ENCODE measurements at regions not wholly inside any gene's neighbourhood (a gene's known extent, or its start where the extent isn't known, plus 50 kb on each side); places are given as distances from the start of the nearest gene placed in this dataset.

DNA sequence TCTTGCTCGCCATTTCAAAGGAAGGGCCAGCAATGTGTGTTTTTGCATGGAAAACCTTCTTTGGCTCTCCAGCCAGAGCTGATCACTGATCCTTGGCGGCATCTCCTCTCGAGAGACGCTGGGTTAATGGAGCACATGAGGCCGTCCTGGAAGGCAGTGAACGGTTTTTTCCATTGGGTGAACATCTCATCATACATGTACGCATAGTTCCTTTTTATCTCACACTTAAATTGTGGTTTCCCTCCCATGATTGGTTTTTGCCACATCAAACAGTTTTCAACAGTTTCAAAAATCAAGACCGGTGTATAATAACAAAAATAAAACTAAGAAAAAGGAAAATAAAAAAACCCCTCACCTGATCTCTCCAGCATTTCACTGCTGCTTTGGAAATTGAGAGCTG is 276.4 kb downstream of the TCF7L2 start:
- intact Hi-C loops (cut with DNase I): no loop called here
- no peak overlapping the region for H3K27ac ChIP-seq
- DNase-seq (no peak), ATAC-seq (no peak)
- H3K27me3 ChIP-seq: no peaks in the 10 kb centered on the region
- no peaks in the 10 kb centered on the region for H3K4me1 ChIP-seq
- TF ChIP-seq POLR2A (IDR thresholded peaks at IDR 0.05): no peak
- TF ChIP-seq, protein P1, sequence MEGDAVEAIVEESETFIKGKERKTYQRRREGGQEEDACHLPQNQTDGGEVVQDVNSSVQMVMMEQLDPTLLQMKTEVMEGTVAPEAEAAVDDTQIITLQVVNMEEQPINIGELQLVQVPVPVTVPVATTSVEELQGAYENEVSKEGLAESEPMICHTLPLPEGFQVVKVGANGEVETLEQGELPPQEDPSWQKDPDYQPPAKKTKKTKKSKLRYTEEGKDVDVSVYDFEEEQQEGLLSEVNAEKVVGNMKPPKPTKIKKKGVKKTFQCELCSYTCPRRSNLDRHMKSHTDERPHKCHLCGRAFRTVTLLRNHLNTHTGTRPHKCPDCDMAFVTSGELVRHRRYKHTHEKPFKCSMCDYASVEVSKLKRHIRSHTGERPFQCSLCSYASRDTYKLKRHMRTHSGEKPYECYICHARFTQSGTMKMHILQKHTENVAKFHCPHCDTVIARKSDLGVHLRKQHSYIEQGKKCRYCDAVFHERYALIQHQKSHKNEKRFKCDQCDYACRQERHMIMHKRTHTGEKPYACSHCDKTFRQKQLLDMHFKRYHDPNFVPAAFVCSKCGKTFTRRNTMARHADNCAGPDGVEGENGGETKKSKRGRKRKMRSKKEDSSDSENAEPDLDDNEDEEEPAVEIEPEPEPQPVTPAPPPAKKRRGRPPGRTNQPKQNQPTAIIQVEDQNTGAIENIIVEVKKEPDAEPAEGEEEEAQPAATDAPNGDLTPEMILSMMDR (IDR thresholded peaks at IDR 0.05): no peak
- no peaks in the 10 kb centered on the region for H3K36me3 ChIP-seq (replicated peaks in 1 of 2; ENCODE audit: insufficient read depth in 1 of 2, low read depth in 2 of 2)
- H3K4me3 ChIP-seq: no peak overlapping the region
- 68 to 93% methylated on average over 8 of the region's 8 CpGs for WGBS, 2 donors
- no peaks in the 10 kb centered on the region for H3K9me3 ChIP-seq

DNA sequence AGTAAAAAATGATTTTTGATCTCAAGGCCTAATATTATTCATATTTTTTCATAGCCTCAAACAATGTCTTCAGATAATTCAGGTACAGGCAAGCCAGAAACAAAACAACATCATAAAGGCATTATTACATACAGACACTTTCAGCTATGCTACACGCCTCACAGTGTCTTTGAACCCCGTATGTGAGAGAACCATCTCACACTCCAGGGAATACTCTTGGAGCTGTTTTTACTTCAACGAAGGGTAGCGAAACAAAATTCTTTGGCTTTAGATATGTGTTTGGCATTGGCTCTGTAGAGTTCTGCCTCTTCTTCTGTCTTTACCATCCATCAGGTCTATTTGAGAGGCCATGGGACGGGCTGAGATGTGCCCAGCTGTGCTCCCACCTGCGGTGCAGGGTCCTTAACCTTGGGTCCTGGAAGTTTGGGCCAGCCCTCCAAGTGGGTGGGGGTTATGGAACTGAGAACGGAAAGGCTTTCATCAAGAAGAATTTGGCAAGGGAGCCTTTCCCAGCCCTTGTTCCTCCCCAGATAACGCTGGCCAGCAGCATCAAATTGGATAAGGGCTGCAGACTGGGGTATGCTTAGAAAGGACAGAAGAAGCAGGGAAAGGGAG is 276.9 kb downstream of the TCF7L2 start:
- no peaks in the 10 kb centered on the region for H3K9me3 ChIP-seq
- H3K27me3 ChIP-seq: no peaks in the 10 kb centered on the region
- TF ChIP-seq, protein P1 (IDR thresholded peaks at IDR 0.05): no peak
- TF ChIP-seq POLR2A (IDR thresholded peaks at IDR 0.05): no peak
- no peak overlapping the region for H3K27ac ChIP-seq
- 74 to 77% methylated on average over 8 of the region's 8 CpGs for WGBS, 2 donors
- H3K4me1 ChIP-seq: no peaks in the 10 kb centered on the region
- DNase-seq (no peak), ATAC-seq (no peak)
- H3K36me3 ChIP-seq (replicated peaks in 1 of 2; ENCODE audit: insufficient read depth in 1 of 2, low read depth in 2 of 2): no peaks in the 10 kb centered on the region
- intact Hi-C loops (cut with DNase I): no loop called here
- H3K4me3 ChIP-seq: no peak overlapping the region

- ATAC-seq: no peak
- Histone ChIP-seq H3K4me1 (no peaks in the 10 kb centered on the region), H3K27me3 (no peaks in the 10 kb centered on the region), H3K27ac (no peak overlapping the region), H3K36me3 (replicated peaks in 1 of 2; ENCODE audit: insufficient read depth in 1 of 2, low read depth in 2 of 2) (no peaks in the 10 kb centered on the region), H3K4me3 (no peak overlapping the region), H3K9me3 (no peaks in the 10 kb centered on the region)
- 81 to 83% methylated on average over 7 of the region's 7 CpGs for WGBS, 2 donors
- no peak for DNase-seq
- TF ChIP-seq, protein P1 (IDR thresholded peaks at IDR 0.05): no peak
- TF ChIP-seq POLR2A (IDR thresholded peaks at IDR 0.05): no peak
- intact Hi-C loops (cut with DNase I): no loop called here
These were observed 278.5 kb downstream of the TCF7L2 start for GRCh38 chr10:113228530-113228929.

- TF ChIP-seq, protein P1 (IDR thresholded peaks at IDR 0.05): no peak
- no peak for TF ChIP-seq POLR2A (IDR thresholded peaks at IDR 0.05)
- Histone ChIP-seq H3K27ac (no peak overlapping the region), H3K4me1 (no peaks in the 10 kb centered on the region), H3K9me3 (no peaks in the 10 kb centered on the region), H3K27me3 (no peaks in the 10 kb centered on the region), H3K4me3 (no peak overlapping the region), H3K36me3 (replicated peaks in 1 of 2; ENCODE audit: insufficient read depth in 1 of 2, low read depth in 2 of 2) (no peaks in the 10 kb centered on the region)
- DNase-seq (no peak), ATAC-seq (no peak)
- intact Hi-C loops (cut with DNase I): no loop called here
- 46 to 57% methylated on average over 6 of the region's 6 CpGs for whole genome bisulfite sequencing, 2 donors
These were observed 280.1 kb downstream of the TCF7L2 start for GRCh38 chr10:113230011-113230610.

Data from body of pancreas (tissue), 4 donors.